ENCODE measurements at regions not wholly inside any gene's neighbourhood (a gene's known extent, or its start where the extent isn't known, plus 50 kb on each side); places are given as distances from the start of the nearest gene placed in this dataset.

DNA sequence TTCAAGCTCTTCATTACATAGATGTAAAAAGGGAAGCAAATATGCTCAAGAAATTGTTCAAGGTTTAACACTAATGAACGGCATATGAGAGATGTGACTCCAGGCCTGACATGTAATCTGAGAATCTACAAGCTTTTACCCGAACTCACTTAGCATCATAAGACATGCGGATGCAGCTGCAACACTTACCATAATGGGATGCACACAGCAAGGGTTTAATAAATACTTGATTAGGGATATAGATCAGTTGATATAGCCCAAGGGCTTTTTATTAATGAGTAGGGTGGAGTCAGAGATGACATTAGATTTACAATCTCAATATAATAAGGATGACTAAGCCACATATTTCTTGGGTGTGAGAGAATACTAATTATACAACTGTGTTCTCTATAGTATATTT is 2215.5 kb downstream of the MAT2B start:
- TF ChIP-seq EZH2phosphoT487 (IDR thresholded peaks at IDR 0.05; ENCODE audit: borderline replicate concordance, low read depth, low read length), result no peak
- TF ChIP-seq, protein P1, sequence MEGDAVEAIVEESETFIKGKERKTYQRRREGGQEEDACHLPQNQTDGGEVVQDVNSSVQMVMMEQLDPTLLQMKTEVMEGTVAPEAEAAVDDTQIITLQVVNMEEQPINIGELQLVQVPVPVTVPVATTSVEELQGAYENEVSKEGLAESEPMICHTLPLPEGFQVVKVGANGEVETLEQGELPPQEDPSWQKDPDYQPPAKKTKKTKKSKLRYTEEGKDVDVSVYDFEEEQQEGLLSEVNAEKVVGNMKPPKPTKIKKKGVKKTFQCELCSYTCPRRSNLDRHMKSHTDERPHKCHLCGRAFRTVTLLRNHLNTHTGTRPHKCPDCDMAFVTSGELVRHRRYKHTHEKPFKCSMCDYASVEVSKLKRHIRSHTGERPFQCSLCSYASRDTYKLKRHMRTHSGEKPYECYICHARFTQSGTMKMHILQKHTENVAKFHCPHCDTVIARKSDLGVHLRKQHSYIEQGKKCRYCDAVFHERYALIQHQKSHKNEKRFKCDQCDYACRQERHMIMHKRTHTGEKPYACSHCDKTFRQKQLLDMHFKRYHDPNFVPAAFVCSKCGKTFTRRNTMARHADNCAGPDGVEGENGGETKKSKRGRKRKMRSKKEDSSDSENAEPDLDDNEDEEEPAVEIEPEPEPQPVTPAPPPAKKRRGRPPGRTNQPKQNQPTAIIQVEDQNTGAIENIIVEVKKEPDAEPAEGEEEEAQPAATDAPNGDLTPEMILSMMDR (conservative IDR thresholded peaks at IDR 0.05; ENCODE audit: low read length), result no peak
